GM12891 (cell line): ENCODE measurements at regions not wholly inside any gene's neighbourhood (a gene's known extent, or its start where the extent isn't known, plus 50 kb on each side); places are given as distances from the start of the nearest gene placed in this dataset.

Experiments used
- POLR2A ChIP-seq: IDR thresholded peaks from 2 replicates; pipeline ENCODE4 v1.6.1; 2011; ENCODE audit warnings: low read depth, low read length, control low read depth
- POLR2AphosphoS5 ChIP-seq: IDR thresholded peaks from 2 replicates; pipeline ENCODE4 v1.6.1; 2011; ENCODE audit warnings: low read depth, low read length, control low read depth
- POU2F2 ChIP-seq: IDR thresholded peaks from 2 replicates; pipeline ENCODE4 v1.6.1; 2011; ENCODE audit warnings: low read depth, mild to moderate bottlenecking, control low read depth, low read length, moderate library complexity
- SPI1 ChIP-seq: IDR thresholded peaks from 2 replicates; pipeline ENCODE4 v1.6.1; 2011; ENCODE audit warnings: low read depth, low read length, control low read depth
- TAF1 ChIP-seq: IDR thresholded peaks from 2 replicates; pipeline ENCODE4 v1.6.1; 2011; ENCODE audit warnings: low read depth, low read length, control low read depth

DNA sequence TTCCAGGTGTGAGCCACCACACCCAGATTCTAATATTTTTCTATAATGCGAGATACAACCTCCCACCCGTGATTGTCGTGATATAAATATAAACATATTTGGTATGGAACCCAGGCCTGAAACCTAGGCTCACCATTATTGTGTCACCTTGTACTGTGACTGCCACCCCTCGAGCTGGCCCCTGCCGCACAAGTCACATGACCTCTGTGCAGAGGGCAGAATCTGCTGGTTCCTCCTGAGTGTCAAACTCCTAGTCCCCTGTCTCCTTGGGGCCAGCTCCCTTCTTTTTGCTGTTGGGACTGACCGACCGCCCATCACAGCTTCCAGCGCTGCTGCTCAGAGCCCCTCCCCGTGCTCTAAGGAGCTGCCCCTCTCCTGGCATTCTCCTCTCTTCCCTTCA, 86.4 kb downstream of the RSPH3 start:
- no peak for TF ChIP-seq POLR2A
- TF ChIP-seq POLR2AphosphoS5 = no peak
- TF ChIP-seq TAF1 = no peak
- no peak for TF ChIP-seq POU2F2
- no peak for TF ChIP-seq SPI1
